Activated CD8-positive, alpha-beta T cell treated with anti-CD3 and anti-CD28 coated beads, Interleukin-2, amount 10 ng/mL, durations not matched to agents 7 days and 5 days (primary cell): ENCODE measurements at regions not wholly inside any gene's neighbourhood (a gene's known extent, or its start where the extent isn't known, plus 50 kb on each side); places are given as distances from the start of the nearest gene placed in this dataset.
A peak's percentile ranks its signal among the peaks of the same experiment; 100 is the strongest.

Experiments
- ATAC-seq: fragments of 150-1000 bp; cut with Tn5 transposase; one replicate; pipeline ENCODE4 v1.10.0; 2021; ENCODE audit warnings: moderate library complexity
- CTCF ChIA-PET: fragments of 350-600 bp; sonication (Branson Sonifier 250); formaldehyde crosslinking; loops from one replicate; lab custom pipeline; 2021; ENCODE audit warnings: antibody characterized with exemption; lab: Charles Lee
- POLR2A ChIA-PET: fragments of 350-600 bp; sonication (Branson Sonifier 250); formaldehyde crosslinking; loops from one replicate; lab custom pipeline; 2021; ENCODE audit warnings: antibody characterized with exemption; lab: Charles Lee
- DNase-seq: peaks from one replicate; pipeline ENCODE4 v3.0.0-alpha.2; 2020
- H3K27ac Mint-ChIP-seq: one replicate; pipeline ENCODE4 v1.8.0; 2021; ENCODE audit warnings: mild to moderate bottlenecking, mixed read lengths
- H3K27me3 Mint-ChIP-seq: one replicate; pipeline ENCODE4 v1.8.0; 2021; ENCODE audit warnings: low read depth, mixed read lengths
- H3K36me3 Mint-ChIP-seq: one replicate; pipeline ENCODE4 v1.8.0; 2021; ENCODE audit warnings: low read depth, mixed read lengths
- H3K4me1 Mint-ChIP-seq: one replicate; pipeline ENCODE4 v1.8.0; 2021; ENCODE audit warnings: low read depth, mixed read lengths
- H3K4me3 Mint-ChIP-seq: one replicate; pipeline ENCODE4 v1.8.0; 2021; ENCODE audit warnings: mild to moderate bottlenecking, mixed read lengths
- H3K9me3 Mint-ChIP-seq: one replicate; pipeline ENCODE4 v1.8.0; 2022; ENCODE audit warnings: mixed read lengths; ENCODE audit not compliant: insufficient read depth

- CTCF ChIA-PET = interaction anchor here (1.4 kb wide), 1 partner anchor 9 kb away, joined by 4 read pairs; no protein-coding TSS in a partner anchor
- DNase-seq (no peak), ATAC-seq (no peak)
- H3K9me3 Mint-ChIP-seq = no peaks in the 10 kb centered on the region
- H3K27me3 Mint-ChIP-seq = peaks cover 2% of the 10 kb centered on the region
- POLR2A ChIA-PET = no interaction called here
- H3K4me3 Mint-ChIP-seq = no peak overlapping the region
- no peaks in the 10 kb centered on the region for H3K4me1 Mint-ChIP-seq
- H3K27ac Mint-ChIP-seq = no peak overlapping the region
- H3K36me3 Mint-ChIP-seq = no peaks in the 10 kb centered on the region
Measured at GRCh38 chr9:86443992-86444391, 89.8 kb upstream of the TUT7 start.

GRCh38 chr9:86434039-86434726, 80.0 kb upstream of the TUT7 start:
- no peak for ATAC-seq
- peak; percentile 24 for DNase-seq
- ChIA-PET CTCF (interaction anchor here (0.5 to 2.6 kb wide), 12 partner anchors 10 to 891 kb away, joined by 3 to 15 read pairs (median 4); no protein-coding TSS in a partner anchor), POLR2A (no interaction called here)
- Mint-ChIP-seq H3K4me3 (no peak overlapping the region), H3K27ac (no peak overlapping the region), H3K36me3 (no peaks in the 10 kb centered on the region), H3K9me3 (peaks cover 4% of the 10 kb centered on the region), H3K4me1 (no peaks in the 10 kb centered on the region), H3K27me3 (peaks cover 11% of the 10 kb centered on the region)

GRCh38 chr9:86424251-86424891, 70.2 kb upstream of the TUT7 start:
- no peaks in the 10 kb centered on the region for H3K9me3 Mint-ChIP-seq
- H3K36me3 Mint-ChIP-seq = no peaks in the 10 kb centered on the region
- CTCF ChIA-PET = no interaction called here
- no peaks in the 10 kb centered on the region for H3K4me1 Mint-ChIP-seq
- no peak overlapping the region for H3K4me3 Mint-ChIP-seq
- ATAC-seq = no peak
- no peak for DNase-seq
- POLR2A ChIA-PET = no interaction called here
- H3K27me3 Mint-ChIP-seq = peaks cover 2% of the 10 kb centered on the region
- no peak overlapping the region for H3K27ac Mint-ChIP-seq

GRCh38 chr9:86413971-86414880, 60.0 kb upstream of the TUT7 start:
- Mint-ChIP-seq H3K4me3 (no peak overlapping the region), H3K4me1 (no peaks in the 10 kb centered on the region), H3K9me3 (no peaks in the 10 kb centered on the region), H3K36me3 (no peaks in the 10 kb centered on the region), H3K27me3 (peaks cover 7% of the 10 kb centered on the region), H3K27ac (no peak overlapping the region)
- DNase-seq (no peak), ATAC-seq (no peak)
- POLR2A ChIA-PET = no interaction called here
- CTCF ChIA-PET = interaction anchor here (0.7 to 2.0 kb wide), 7 partner anchors 9 to 916 kb away, joined by 3 to 11 read pairs (median 3); no protein-coding TSS in a partner anchor

GRCh38 chr9:86410281-86410680, 56.1 kb upstream of the TUT7 start:
- DNase-seq (no peak), ATAC-seq (no peak)
- Mint-ChIP-seq H3K27me3 (peaks cover 4% of the 10 kb centered on the region), H3K9me3 (no peaks in the 10 kb centered on the region), H3K36me3 (no peaks in the 10 kb centered on the region), H3K4me1 (no peaks in the 10 kb centered on the region), H3K27ac (no peak overlapping the region), H3K4me3 (no peak overlapping the region)
- CTCF ChIA-PET = no interaction called here
- POLR2A ChIA-PET = no interaction called here

- Mint-ChIP-seq H3K4me1 (no peaks in the 10 kb centered on the region), H3K27me3 (peaks cover 7% of the 10 kb centered on the region), H3K27ac (no peak overlapping the region), H3K9me3 (no peaks in the 10 kb centered on the region), H3K4me3 (no peak overlapping the region), H3K36me3 (no peaks in the 10 kb centered on the region)
- no peak for ATAC-seq
- no peak for DNase-seq
- ChIA-PET CTCF (interaction anchor here (2.2 kb wide), 1 partner anchor 206 kb away, joined by 6 read pairs; no protein-coding TSS in a partner anchor), POLR2A (no interaction called here)
Measured at GRCh38 chr9:86408121-86408520, 53.9 kb upstream of the TUT7 start.

GRCh38 chr9:86407022-86407421, 52.8 kb upstream of the TUT7 start:
- no peak overlapping the region for H3K27ac Mint-ChIP-seq
- no peaks in the 10 kb centered on the region for H3K4me1 Mint-ChIP-seq
- POLR2A ChIA-PET = interaction anchor here (0.7 kb wide), 1 partner anchor 11 kb away, joined by 4 read pairs; no protein-coding TSS in a partner anchor
- DNase-seq (no peak), ATAC-seq (no peak)
- H3K9me3 Mint-ChIP-seq = no peaks in the 10 kb centered on the region
- no peak overlapping the region for H3K4me3 Mint-ChIP-seq
- H3K36me3 Mint-ChIP-seq = no peaks in the 10 kb centered on the region
- CTCF ChIA-PET = interaction anchor here (2.2 kb wide), 1 partner anchor 204 kb away, joined by 6 read pairs; no protein-coding TSS in a partner anchor
- H3K27me3 Mint-ChIP-seq = peaks cover 7% of the 10 kb centered on the region

GRCh38 chr9:86406366-86406765, 52.2 kb upstream of the TUT7 start:
- no peaks in the 10 kb centered on the region for H3K36me3 Mint-ChIP-seq
- peaks cover 7% of the 10 kb centered on the region for H3K27me3 Mint-ChIP-seq
- ChIA-PET CTCF (interaction anchor here (2.2 to 2.7 kb wide), 2 partner anchors 8 to 204 kb away, joined by 6 to 11 read pairs; no protein-coding TSS in a partner anchor), POLR2A (no interaction called here)
- DNase-seq (no peak), ATAC-seq (no peak)
- H3K27ac Mint-ChIP-seq = no peak overlapping the region
- no peak overlapping the region for H3K4me3 Mint-ChIP-seq
- H3K4me1 Mint-ChIP-seq = no peaks in the 10 kb centered on the region
- H3K9me3 Mint-ChIP-seq = no peaks in the 10 kb centered on the region

- no peaks in the 10 kb centered on the region for H3K4me1 Mint-ChIP-seq
- no peak for ATAC-seq
- H3K27ac Mint-ChIP-seq = no peak overlapping the region
- no peak overlapping the region for H3K4me3 Mint-ChIP-seq
- no peaks in the 10 kb centered on the region for H3K9me3 Mint-ChIP-seq
- peaks cover 7% of the 10 kb centered on the region for H3K27me3 Mint-ChIP-seq
- H3K36me3 Mint-ChIP-seq = no peaks in the 10 kb centered on the region
- ChIA-PET CTCF (interaction anchor here (2.2 to 2.7 kb wide), 2 partner anchors 8 to 203 kb away, joined by 6 to 11 read pairs; no protein-coding TSS in a partner anchor), POLR2A (no interaction called here)
- no peak for DNase-seq
Measured at GRCh38 chr9:86405926-86406325, 51.7 kb upstream of the TUT7 start.

GRCh38 chr9:86405086-86405491, 50.9 kb upstream of the TUT7 start:
- peaks cover 7% of the 10 kb centered on the region for H3K27me3 Mint-ChIP-seq
- no peak overlapping the region for H3K4me3 Mint-ChIP-seq
- DNase-seq (no peak), ATAC-seq (no peak)
- POLR2A ChIA-PET = no interaction called here
- CTCF ChIA-PET = interaction anchor here (2.7 kb wide), 1 partner anchor 9 kb away, joined by 11 read pairs; no protein-coding TSS in a partner anchor
- H3K4me1 Mint-ChIP-seq = no peaks in the 10 kb centered on the region
- H3K27ac Mint-ChIP-seq = no peak overlapping the region
- no peaks in the 10 kb centered on the region for H3K9me3 Mint-ChIP-seq
- no peaks in the 10 kb centered on the region for H3K36me3 Mint-ChIP-seq
